ENCODE measurements at regions not wholly inside any gene's neighbourhood (a gene's known extent, or its start where the extent isn't known, plus 50 kb on each side); places are given as distances from the start of the nearest gene placed in this dataset.

GRCh38 chr4:128608006-128608405, 201.5 kb upstream of the JADE1 start:
- DNase-seq (ENCODE audit: insufficient read length, low spot score) (no peak), FAIRE-seq (no peak)

GRCh38 chr4:128606173-128606572, 203.3 kb upstream of the JADE1 start:
- DNase-seq (ENCODE audit: insufficient read length, low spot score) (peak; percentile 41), FAIRE-seq (no peak)

- FAIRE-seq (no peak), DNase-seq (ENCODE audit: insufficient read length, low spot score) (no peak)
These were observed 204.7 kb upstream of the JADE1 start for GRCh38 chr4:128604840-128605239.

GRCh38 chr4:128604204-128604603, 205.3 kb upstream of the JADE1 start:
- DNase-seq (ENCODE audit: insufficient read length, low spot score) (no peak), FAIRE-seq (no peak)

GRCh38 chr4:128603081-128603480, 206.4 kb upstream of the JADE1 start:
- FAIRE-seq (no peak), DNase-seq (ENCODE audit: insufficient read length, low spot score) (no peak)

GRCh38 chr4:128601991-128602695, 207.4 kb upstream of the JADE1 start:
- DNase-seq (ENCODE audit: insufficient read length, low spot score) (no peak), FAIRE-seq (no peak)

- FAIRE-seq (peak; percentile 96), DNase-seq (ENCODE audit: insufficient read length, low spot score) (peak; percentile 82)
These were observed 208.3 kb upstream of the JADE1 start for GRCh38 chr4:128600996-128601871.

GRCh38 chr4:128600410-128600809, 209.1 kb upstream of the JADE1 start:
- FAIRE-seq (peak; percentile 4), DNase-seq (ENCODE audit: insufficient read length, low spot score) (no peak)

- DNase-seq (ENCODE audit: insufficient read length, low spot score) (no peak), FAIRE-seq (no peak)
These were observed 212.0 kb upstream of the JADE1 start for GRCh38 chr4:128597500-128597899.

GRCh38 chr4:128596853-128597252, 212.6 kb upstream of the JADE1 start:
- FAIRE-seq (peak; percentile 20), DNase-seq (ENCODE audit: insufficient read length, low spot score) (no peak)

GRCh38 chr4:128596115-128596514, 213.4 kb upstream of the JADE1 start:
- FAIRE-seq (no peak), DNase-seq (ENCODE audit: insufficient read length, low spot score) (no peak)

GRCh38 chr4:128591482-128591881, 218.0 kb upstream of the JADE1 start:
- FAIRE-seq (no peak), DNase-seq (ENCODE audit: insufficient read length, low spot score) (no peak)

GRCh38 chr4:128590773-128591172, 218.7 kb upstream of the JADE1 start:
- DNase-seq (ENCODE audit: insufficient read length, low spot score) (no peak), FAIRE-seq (no peak)

GRCh38 chr4:128590034-128590740, 219.3 kb upstream of the JADE1 start:
- DNase-seq (ENCODE audit: insufficient read length, low spot score) (no peak), FAIRE-seq (peak; percentile 4)

- no peak for DNase-seq (ENCODE audit: insufficient read length, low spot score)
- FAIRE-seq: peak; percentile 20
These were observed 220.0 kb upstream of the JADE1 start for GRCh38 chr4:128589384-128589965.

- no peak for FAIRE-seq
These were observed 222.1 kb upstream of the JADE1 start for GRCh38 chr4:128587382-128587781.

GRCh38 chr4:128583753-128584712, 225.5 kb upstream of the JADE1 start:
- DNase-seq (ENCODE audit: insufficient read length, low spot score) (no peak), FAIRE-seq (peak; percentile 44)

More at GRCh38 chr4:128587382-128587781, 222.1 kb upstream of the JADE1 start:
- no peak for DNase-seq (ENCODE audit: insufficient read length, low spot score)

- DNase-seq (ENCODE audit: insufficient read length, low spot score) (no peak), FAIRE-seq (no peak)
These were observed 227.1 kb upstream of the JADE1 start for GRCh38 chr4:128582427-128582870.

GRCh38 chr4:128579154-128579853, 230.2 kb upstream of the JADE1 start:
- DNase-seq (ENCODE audit: insufficient read length, low spot score): no peak
- no peak for FAIRE-seq

Data from HTR-8/SVneo (cell line).